ENCODE measurements at regions not wholly inside any gene's neighbourhood (a gene's known extent, or its start where the extent isn't known, plus 50 kb on each side); places are given as distances from the start of the nearest gene placed in this dataset.
A peak's percentile ranks its signal among the peaks of the same experiment; 100 is the strongest.

- no peak for DNase-seq
Measured at GRCh38 chr13:80284290-80284689, 56.6 kb downstream of the SPRY2 start.

- DNase-seq, result no peak
Measured at GRCh38 chr13:80278706-80279105, 62.2 kb downstream of the SPRY2 start.

- DNase-seq, result peak; percentile 98
Measured at GRCh38 chr13:80276371-80277289, 64.3 kb downstream of the SPRY2 start.

GRCh38 chr13:80274643-80275042 lies 66.3 kb downstream of the SPRY2 start:
- DNase-seq, result no peak

- DNase-seq, result no peak
Measured at GRCh38 chr13:80273718-80274117, 67.2 kb downstream of the SPRY2 start.

- DNase-seq, result no peak
Measured at GRCh38 chr13:80265348-80265747, 75.6 kb downstream of the SPRY2 start.

GRCh38 chr13:80263745-80264513 lies 77.0 kb downstream of the SPRY2 start:
- DNase-seq, result no peak

GRCh38 chr13:80262051-80262695 lies 78.8 kb downstream of the SPRY2 start:
- no peak for DNase-seq

- no peak for DNase-seq
Measured at GRCh38 chr13:80259159-80259558, 81.8 kb downstream of the SPRY2 start.

GRCh38 chr13:80256352-80256932 lies 84.5 kb downstream of the SPRY2 start:
- DNase-seq, result no peak

GRCh38 chr13:80255946-80256345 lies 85.0 kb downstream of the SPRY2 start:
- no peak for DNase-seq

GRCh38 chr13:80251403-80251802 lies 89.5 kb downstream of the SPRY2 start:
- DNase-seq, result no peak

- DNase-seq, result no peak
Measured at GRCh38 chr13:80250213-80250810, 90.6 kb downstream of the SPRY2 start.

GRCh38 chr13:80249516-80250212 lies 91.3 kb downstream of the SPRY2 start:
- no peak for DNase-seq

GRCh38 chr13:80245162-80245733 lies 95.7 kb downstream of the SPRY2 start:
- DNase-seq, result no peak

- DNase-seq, result no peak
Measured at GRCh38 chr13:80244574-80244973, 96.4 kb downstream of the SPRY2 start.

GRCh38 chr13:80242728-80243427 lies 98.0 kb downstream of the SPRY2 start:
- no peak for DNase-seq

GRCh38 chr13:80239571-80240255 lies 101.2 kb downstream of the SPRY2 start:
- DNase-seq, result no peak

GRCh38 chr13:80239116-80239515 lies 101.8 kb downstream of the SPRY2 start:
- DNase-seq, result no peak

GRCh38 chr13:80237646-80238045 lies 103.3 kb downstream of the SPRY2 start:
- DNase-seq, result no peak

- no peak for DNase-seq
Measured at GRCh38 chr13:80235967-80236302, 105.0 kb downstream of the SPRY2 start.

Measured in NCI-H1092 (cell line).